ENCODE measurements at regions not wholly inside any gene's neighbourhood (a gene's known extent, or its start where the extent isn't known, plus 50 kb on each side); places are given as distances from the start of the nearest gene placed in this dataset.

- TF ChIP-seq CTCF (IDR thresholded peaks at IDR 0.05) (no peak), POLR2A (IDR thresholded peaks at IDR 0.05) (no peak)
These were observed 1415.1 kb upstream of the ZEB2 start for GRCh38 chr2:145935016-145935415.

Measured in Peyer's patch (tissue), 4 donors.